ENCODE measurements at regions not wholly inside any gene's neighbourhood (a gene's known extent, or its start where the extent isn't known, plus 50 kb on each side); places are given as distances from the start of the nearest gene placed in this dataset.

DNA sequence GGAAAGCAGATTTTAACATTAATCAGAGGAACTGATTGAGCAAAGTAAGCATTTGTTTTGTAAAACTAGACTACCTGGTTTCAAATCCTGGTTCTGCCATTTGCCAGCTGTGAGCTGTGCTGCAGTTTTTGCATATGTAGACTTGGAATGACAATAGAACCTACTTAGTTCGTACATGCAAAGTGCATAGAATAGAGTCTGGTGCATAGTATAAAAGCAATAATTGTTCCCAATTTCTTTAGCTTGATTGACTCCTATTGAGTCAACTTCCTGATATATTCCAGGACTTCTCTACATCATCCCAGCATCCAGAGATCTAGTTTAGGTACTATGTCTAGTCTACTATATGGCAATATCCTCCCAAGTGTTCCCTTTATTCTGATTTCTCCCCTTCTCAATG is 144.4 kb upstream of the FGGY start:
- no peak for TF ChIP-seq POLR2A (IDR thresholded peaks at IDR 0.05; ENCODE audit: extremely low read depth, insufficient read length)
- TF ChIP-seq, protein P1, sequence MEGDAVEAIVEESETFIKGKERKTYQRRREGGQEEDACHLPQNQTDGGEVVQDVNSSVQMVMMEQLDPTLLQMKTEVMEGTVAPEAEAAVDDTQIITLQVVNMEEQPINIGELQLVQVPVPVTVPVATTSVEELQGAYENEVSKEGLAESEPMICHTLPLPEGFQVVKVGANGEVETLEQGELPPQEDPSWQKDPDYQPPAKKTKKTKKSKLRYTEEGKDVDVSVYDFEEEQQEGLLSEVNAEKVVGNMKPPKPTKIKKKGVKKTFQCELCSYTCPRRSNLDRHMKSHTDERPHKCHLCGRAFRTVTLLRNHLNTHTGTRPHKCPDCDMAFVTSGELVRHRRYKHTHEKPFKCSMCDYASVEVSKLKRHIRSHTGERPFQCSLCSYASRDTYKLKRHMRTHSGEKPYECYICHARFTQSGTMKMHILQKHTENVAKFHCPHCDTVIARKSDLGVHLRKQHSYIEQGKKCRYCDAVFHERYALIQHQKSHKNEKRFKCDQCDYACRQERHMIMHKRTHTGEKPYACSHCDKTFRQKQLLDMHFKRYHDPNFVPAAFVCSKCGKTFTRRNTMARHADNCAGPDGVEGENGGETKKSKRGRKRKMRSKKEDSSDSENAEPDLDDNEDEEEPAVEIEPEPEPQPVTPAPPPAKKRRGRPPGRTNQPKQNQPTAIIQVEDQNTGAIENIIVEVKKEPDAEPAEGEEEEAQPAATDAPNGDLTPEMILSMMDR (IDR thresholded peaks at IDR 0.05; ENCODE audit: low read depth, low read length), result no peak

All from NB4 (cell line).